ENCODE measurements at regions not wholly inside any gene's neighbourhood (a gene's known extent, or its start where the extent isn't known, plus 50 kb on each side); places are given as distances from the start of the nearest gene placed in this dataset.

GRCh38 chr19:29076161-29076560 is 136.8 kb downstream of the UQCRFS1 start:
- Histone ChIP-seq H3K27me3 (no peaks in the 10 kb centered on the region), H3K27ac (no peak overlapping the region), H3K4me3 (no peak overlapping the region), H3K9me3 (no peaks in the 10 kb centered on the region), H3K36me3 (no peaks in the 10 kb centered on the region), H3K4me1 (no peaks in the 10 kb centered on the region)
- 27% methylated on average over 2 of the region's 4 CpGs for WGBS (ENCODE audit: insufficient coverage, low coverage, low lambda C conversion rate, missing lambda C conversion rate)
- peak in 1 of 4 donors; percentile 12 for ATAC-seq
- intact Hi-C loops (cut with DNase I): no loop called here
- no peak for DNase-seq
- TF ChIP-seq CTCF (IDR thresholded peaks at IDR 0.05) (no peak), POLR2A (IDR thresholded peaks at IDR 0.05) (no peak)

- ATAC-seq (no peak), DNase-seq (no peak)
- intact Hi-C loops (cut with DNase I): no loop called here
Observed at GRCh38 chr19:29075149-29075548, 137.8 kb downstream of the UQCRFS1 start.

GRCh38 chr19:29074579-29074978 is 138.4 kb downstream of the UQCRFS1 start:
- ATAC-seq: no peak
- intact Hi-C loops (cut with DNase I): no loop called here
- no peaks in the 10 kb centered on the region for H3K4me1 ChIP-seq
- 47% methylated on average over 3 of the region's 5 CpGs for WGBS (ENCODE audit: insufficient coverage, low coverage, low lambda C conversion rate, missing lambda C conversion rate)
- no peak for TF ChIP-seq CTCF (IDR thresholded peaks at IDR 0.05)
- TF ChIP-seq POLR2A (IDR thresholded peaks at IDR 0.05): no peak
- H3K27me3 ChIP-seq: no peaks in the 10 kb centered on the region
- no peak overlapping the region for H3K4me3 ChIP-seq
- no peak overlapping the region for H3K27ac ChIP-seq
- H3K9me3 ChIP-seq: no peaks in the 10 kb centered on the region
- H3K36me3 ChIP-seq: no peaks in the 10 kb centered on the region
- DNase-seq: no peak

More at GRCh38 chr19:29075149-29075548, 137.8 kb downstream of the UQCRFS1 start:
- Histone ChIP-seq H3K36me3 (no peaks in the 10 kb centered on the region), H3K4me3 (no peak overlapping the region), H3K27me3 (no peaks in the 10 kb centered on the region), H3K27ac (no peak overlapping the region), H3K9me3 (no peaks in the 10 kb centered on the region), H3K4me1 (no peaks in the 10 kb centered on the region)
- WGBS (ENCODE audit: insufficient coverage, low coverage, low lambda C conversion rate, missing lambda C conversion rate): no CpG with 5 or more reads among the region's 2 CpGs
- TF ChIP-seq POLR2A (IDR thresholded peaks at IDR 0.05): no peak
- no peak for TF ChIP-seq CTCF (IDR thresholded peaks at IDR 0.05)

- H3K36me3 ChIP-seq: no peaks in the 10 kb centered on the region
- H3K27ac ChIP-seq: no peak overlapping the region
- no peak overlapping the region for H3K4me3 ChIP-seq
- 71% methylated on average over 2 of the region's 2 CpGs for WGBS (ENCODE audit: insufficient coverage, low coverage, low lambda C conversion rate, missing lambda C conversion rate)
- DNase-seq (no peak), ATAC-seq (no peak)
- intact Hi-C loops (cut with DNase I): no loop called here
- no peaks in the 10 kb centered on the region for H3K9me3 ChIP-seq
- no peak for TF ChIP-seq CTCF (IDR thresholded peaks at IDR 0.05)
- no peak for TF ChIP-seq POLR2A (IDR thresholded peaks at IDR 0.05)
- H3K4me1 ChIP-seq: no peaks in the 10 kb centered on the region
- no peaks in the 10 kb centered on the region for H3K27me3 ChIP-seq
Observed at GRCh38 chr19:29067831-29068230, 145.1 kb downstream of the UQCRFS1 start.
